DMS79 treated with DMSO at 0.1 percent for 48 hours (cell line): ENCODE measurements at regions not wholly inside any gene's neighbourhood (a gene's known extent, or its start where the extent isn't known, plus 50 kb on each side); places are given as distances from the start of the nearest gene placed in this dataset.

Experiments used
- DNase-seq: peaks from one replicate; lab custom pipeline; 2025; lab: John Stamatoyannopoulos, UW

DNA sequence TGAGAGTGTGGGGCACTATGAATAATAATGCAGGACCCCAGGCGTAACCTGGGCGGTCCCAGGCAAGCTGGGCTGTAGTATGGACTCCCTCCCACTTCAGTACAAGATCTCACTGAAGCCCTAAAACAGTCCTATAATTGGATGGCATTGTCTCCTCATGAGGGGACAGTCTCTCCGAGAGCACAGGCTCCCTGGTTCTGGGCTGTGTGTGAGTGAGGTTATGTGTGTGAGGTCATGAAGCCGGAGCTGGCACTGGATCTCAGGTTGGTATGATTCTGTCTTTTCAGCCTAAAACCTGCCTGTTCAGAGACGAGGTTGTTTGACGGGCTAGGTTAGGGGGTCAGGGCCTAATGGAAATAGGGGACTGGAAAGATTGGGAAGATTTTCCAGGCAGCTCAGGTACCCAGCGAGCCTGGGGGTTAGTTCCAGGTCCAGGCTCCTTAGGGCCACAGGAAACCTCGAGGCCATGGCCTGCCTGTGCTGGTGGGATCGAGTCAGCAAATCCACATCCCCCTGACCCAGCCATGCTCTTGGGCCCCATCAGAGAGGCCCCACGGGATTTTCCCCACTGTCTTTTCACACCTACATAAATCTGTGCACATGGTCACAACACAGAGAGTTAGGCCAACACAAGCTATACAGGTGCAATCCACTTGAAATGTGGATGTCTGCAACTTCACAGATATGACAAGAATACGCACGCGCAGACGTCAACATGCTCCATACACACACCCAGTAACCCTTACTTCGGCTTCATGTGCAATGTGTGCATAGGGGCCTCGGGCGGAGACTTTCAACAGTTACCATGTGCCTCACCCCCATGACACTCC, 94.8 kb downstream of the INHBB start:
- DNase-seq, result no peak

- no peak for DNase-seq
Observed at GRCh38 chr2:120441351-120441700, 95.4 kb downstream of the INHBB start.

DNA sequence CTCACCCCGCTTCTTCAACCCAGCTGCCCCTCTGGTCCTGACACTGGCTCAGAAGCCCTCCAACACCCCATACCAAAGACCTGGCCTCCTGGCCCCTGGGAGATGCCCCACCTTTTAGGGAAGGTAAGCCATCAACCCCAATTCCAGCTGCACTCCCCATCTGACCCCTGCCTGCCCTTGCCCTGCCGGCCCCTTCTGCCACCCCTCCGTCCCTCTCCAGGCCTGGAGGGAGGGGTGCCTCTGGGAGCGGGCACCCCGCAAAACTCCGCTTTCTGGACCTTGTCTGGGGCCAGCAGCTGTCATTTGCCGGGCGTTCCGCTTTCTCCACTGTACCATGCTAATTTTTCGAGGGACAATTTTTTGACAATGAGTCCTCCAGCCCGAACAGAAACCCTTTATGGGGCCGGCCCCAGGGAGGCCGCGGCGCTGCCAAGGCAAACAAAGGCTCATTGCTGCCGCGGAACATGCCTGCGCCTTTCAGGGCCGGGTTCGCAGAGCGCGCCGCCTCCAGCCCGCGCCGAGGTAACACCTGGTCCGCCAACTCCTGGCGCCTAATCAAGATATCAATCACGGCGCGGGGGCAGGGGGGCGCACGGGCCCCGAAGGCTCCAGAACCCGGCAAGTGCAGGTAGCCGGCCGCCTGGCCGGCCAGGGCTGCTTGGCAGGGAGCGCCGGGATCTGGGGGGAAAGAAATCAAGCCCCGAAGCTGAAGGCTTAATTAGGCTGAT, 96.0 kb downstream of the INHBB start:
- peak; percentile 61 for DNase-seq

- no peak for DNase-seq
Observed at GRCh38 chr2:120442541-120442922, 96.6 kb downstream of the INHBB start.

GRCh38 chr2:120442923-120443571, 97.1 kb downstream of the INHBB start:
- DNase-seq, result no peak

DNA sequence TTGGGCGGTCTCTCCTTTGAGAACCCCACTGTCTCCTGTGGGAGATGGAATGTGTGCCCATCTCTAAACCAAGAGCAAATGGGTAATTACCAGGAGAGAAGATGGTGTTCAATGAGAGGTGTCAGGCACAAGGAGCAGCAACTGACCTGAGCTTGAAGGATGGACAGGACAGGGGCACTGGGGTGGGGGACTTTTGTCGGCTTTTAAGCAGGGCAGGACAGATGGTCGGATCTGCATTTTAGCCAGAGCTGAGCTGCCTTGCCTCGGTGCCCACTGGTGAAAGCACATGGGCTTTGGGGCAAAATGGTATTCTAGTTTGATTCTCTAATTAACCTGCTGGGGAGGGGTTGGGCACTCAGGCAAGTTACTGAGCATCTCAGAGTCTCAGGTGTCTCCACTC, 98.0 kb downstream of the INHBB start:
- no peak for DNase-seq

- DNase-seq, result peak; percentile 23
Observed at GRCh38 chr2:120444691-120445240, 98.8 kb downstream of the INHBB start.

DNA sequence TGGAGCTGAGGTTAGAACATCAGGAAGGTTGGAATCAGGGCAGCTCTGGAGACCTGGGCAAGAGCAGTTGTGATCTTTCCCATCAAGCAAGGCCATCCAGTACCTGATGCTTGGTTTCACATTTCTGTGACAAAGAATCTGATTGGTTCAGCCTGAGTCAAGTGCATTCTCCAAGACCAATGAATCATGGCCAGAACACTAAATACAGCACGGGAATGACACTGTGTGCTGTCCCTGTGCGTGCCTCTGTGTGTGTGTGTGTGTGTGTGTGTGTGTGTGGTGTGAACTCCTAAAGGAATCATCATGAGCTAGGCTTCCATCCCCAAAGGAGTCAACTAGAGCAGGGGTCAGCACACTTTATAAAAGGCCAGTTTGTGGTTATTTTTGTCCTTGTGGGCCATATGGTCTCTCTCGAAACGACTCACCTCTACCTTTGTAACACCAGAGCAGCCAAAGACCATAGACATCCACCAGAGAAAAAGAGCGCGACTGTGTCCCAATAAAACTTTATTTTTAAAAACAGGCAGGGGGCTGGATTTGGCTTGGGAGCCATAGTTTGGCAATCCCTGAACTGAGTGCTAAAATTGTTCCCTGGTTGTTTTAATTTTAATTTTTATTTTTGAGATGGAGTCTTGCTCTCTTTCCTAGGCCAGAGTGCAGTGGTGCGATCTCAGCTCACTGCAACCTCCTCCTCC, 99.7 kb downstream of the INHBB start:
- peak; percentile 84 for DNase-seq

GRCh38 chr2:120446236-120447126, 100.5 kb downstream of the INHBB start:
- DNase-seq, result no peak

GRCh38 chr2:120447127-120447785, 101.3 kb downstream of the INHBB start:
- DNase-seq, result no peak

DNA sequence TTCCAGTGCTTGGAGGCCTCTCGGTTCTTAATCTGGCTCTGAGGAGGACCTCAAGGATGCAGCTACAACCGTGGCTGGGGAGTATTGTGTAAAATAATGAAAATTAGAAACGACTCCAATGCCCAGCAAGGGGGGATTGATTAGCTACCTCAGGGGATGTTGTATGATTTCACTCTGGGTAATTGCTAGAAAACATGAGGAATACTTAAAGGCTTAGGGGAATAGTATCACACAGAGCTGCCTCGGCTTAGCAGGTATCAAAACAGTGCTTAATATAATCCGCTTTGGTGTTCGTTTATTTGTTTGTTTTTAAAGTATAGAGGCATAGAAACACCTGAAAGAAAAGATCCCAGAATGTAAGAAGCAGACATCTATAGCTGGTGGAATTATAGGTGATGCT, 102.5 kb downstream of the INHBB start:
- DNase-seq, result peak; percentile 63

DNA sequence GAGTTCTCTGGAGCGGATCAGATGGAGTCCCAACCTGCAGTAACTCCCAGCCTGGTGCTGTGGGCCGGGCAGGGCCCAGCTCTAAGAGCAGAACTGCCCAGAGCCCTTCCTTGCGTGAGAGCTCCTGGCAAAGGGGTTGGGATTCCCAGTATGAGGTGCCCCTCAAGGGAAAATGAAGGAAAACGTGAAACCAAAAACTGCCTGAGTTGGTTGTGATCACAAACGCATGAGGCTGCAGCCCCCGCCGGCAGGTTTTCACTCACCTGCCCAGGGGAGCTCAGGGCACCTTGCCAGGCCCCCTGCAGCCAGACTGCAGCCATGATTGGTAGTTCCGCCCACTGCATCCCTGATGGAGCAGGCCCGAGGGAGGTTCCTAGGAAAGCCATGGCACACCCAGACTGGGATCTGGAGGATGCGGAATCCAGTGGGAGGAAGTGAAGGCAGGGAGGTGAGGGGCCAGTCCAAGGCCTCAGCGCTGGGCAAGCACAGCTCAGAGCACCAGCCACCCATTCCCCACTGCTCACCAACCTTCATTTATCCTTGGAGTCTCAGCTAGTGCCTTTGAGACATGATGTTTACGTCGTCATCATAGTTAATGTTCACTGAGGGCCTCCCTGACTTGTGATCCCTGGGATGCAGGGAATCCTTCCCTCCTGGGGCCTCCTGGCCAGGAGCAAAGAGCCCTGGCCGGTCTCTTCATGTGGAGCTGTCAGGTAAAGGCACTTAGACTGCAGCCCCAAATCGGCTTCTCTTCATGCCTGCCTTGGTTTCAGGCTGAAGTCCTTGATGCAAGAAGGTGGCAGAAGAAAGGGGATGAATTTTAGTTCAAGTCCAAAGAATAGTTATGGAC, 103.2 kb downstream of the INHBB start:
- DNase-seq, result peak; percentile 67

GRCh38 chr2:120450196-120450820, 104.4 kb downstream of the INHBB start:
- DNase-seq, result no peak

DNA sequence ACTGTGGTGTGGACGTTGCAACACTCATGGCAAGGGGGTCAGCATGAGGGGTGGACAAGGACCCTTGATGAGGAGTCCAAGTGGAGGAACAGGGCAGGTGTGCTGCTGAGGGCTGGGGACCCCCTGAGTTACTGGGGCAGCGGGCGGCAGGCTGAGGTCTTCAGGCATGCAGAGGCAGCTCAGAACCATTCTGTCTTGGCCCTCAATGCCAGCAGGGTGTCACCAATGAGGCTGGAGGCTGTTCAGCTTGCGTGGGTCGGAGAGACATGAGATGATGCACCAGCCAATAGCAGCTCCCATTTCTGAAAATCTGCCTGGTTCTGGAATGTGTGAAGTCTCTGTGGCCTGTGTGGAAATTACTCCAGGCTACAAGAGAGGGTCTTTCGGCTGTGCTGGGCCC, 105.4 kb downstream of the INHBB start:
- no peak for DNase-seq

DNA sequence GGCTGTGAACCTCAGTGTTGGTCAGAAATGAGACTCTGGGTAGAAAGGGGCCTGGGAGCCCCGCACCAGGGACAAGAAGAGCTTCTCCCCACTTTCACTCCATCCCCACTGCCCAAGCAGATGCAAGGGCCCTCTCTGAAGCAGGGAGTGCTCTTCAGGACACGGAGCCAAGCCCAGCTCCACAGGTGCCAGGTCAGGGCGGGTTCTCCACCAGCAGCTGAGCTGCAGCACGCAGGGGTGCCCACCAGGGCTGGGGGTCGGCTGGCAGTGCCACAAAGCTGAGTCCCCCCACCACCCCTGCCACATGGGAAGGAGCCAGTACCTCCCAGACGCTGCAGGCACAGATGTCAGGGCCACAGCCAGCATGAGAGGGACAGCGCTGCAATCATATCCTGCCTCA, 106.2 kb downstream of the INHBB start:
- DNase-seq, result no peak

GRCh38 chr2:120452945-120453634, 107.2 kb downstream of the INHBB start:
- no peak for DNase-seq

DNA sequence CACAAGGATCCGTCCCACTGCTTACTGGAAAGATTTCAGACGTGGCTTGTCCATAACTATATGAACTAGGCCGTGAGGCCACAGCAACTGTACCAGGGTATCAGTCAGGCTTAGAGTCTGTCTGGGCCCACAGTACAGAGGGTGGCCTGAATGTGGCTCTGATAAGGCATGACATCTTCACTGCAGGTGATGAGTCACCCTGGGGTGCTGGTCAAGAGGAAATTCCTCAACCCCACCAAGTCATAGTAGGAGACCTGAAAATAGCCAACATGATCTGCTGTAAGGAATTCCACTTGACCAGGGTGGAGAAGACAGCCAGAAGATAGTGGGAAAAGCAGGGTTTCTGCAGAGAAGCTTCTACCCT, 107.7 kb downstream of the INHBB start:
- DNase-seq, result no peak

DNA sequence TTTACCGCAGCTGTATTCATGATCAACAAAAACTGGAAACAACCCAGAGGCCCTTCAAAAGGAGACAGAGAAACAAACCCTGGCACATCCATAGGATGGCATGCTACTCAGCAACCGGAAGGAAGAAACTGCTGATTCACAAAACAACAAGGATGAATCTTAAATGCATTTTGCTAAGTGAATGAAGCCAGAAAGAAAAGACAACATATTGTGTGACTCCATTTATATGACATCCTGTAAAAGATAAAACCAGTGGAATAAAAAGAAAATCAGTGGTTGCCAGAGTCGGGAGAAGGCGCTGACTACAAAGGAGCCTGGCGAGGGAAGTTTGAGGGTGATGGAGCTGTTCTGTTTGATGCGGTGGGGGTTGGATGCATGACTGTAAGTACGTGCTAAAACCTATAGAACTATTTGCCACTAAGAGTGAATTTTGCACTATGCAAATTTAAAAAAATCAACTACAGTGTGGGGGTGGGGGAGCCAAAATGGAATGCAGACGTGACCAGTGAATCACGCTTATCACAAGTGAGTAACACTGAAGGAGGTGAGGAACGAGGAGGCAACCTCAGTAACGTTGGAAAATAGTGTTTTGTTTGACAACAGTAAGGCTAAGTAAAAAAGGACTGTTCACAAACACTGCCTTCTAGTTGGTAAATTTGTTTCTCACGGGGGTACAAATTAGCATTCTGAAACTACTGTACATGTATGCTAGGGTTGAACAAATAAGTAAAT, 108.9 kb downstream of the INHBB start:
- no peak for DNase-seq
